ENCODE measurements at regions not wholly inside any gene's neighbourhood (a gene's known extent, or its start where the extent isn't known, plus 50 kb on each side); places are given as distances from the start of the nearest gene placed in this dataset.
"Not testable (repeated sequence)": the region's sequence is repeated elsewhere in the genome, so short reads cannot be mapped to it uniquely, and the experiment has no call there.

GRCh38 chr3:89957451-89957850 is 850.0 kb downstream of the EPHA3 start:
- no peak for TF ChIP-seq CTCF (conservative IDR thresholded peaks at IDR 0.05)
- Histone ChIP-seq H3K9me3 (ENCODE audit: control insufficient read depth, low read length) (no peaks in the 10 kb centered on the region), H3K27me3 (ENCODE audit: control insufficient read depth, insufficient read depth, low read length, poor library complexity, severe bottlenecking) (no peaks in the 10 kb centered on the region), H3K4me3 (ENCODE audit: low read length) (no peak overlapping the region), H3K27ac (ENCODE audit: low read depth, low read length) (no peak overlapping the region), H3K4me1 (ENCODE audit: control insufficient read depth, insufficient read depth, low read length) (no peaks in the 10 kb centered on the region), H3K9ac (ENCODE audit: extremely low read depth, low read length, poor library complexity, severe bottlenecking) (no peak overlapping the region), H3K36me3 (ENCODE audit: control insufficient read depth, insufficient read depth, low read length) (no peaks in the 10 kb centered on the region)
- WGBS, 2 experiments (ENCODE audit: insufficient coverage in 1 of 2, insufficient read length in 1 of 2): 80 to 94% methylated on average over 2 of the region's 2 CpGs
- no peaks in the 10 kb centered on the region for H3K27me3 Mint-ChIP-seq (ENCODE audit: insufficient read depth)
- peaks cover 34% of the 10 kb centered on the region for H3K4me1 Mint-ChIP-seq
- no peak overlapping the region for H3K4me3 Mint-ChIP-seq
- DNase-seq: no peak
- peaks cover 18% of the 10 kb centered on the region for H3K9me3 Mint-ChIP-seq
- H3K36me3 Mint-ChIP-seq (ENCODE audit: low read depth): peaks cover 4% of the 10 kb centered on the region
- no peak overlapping the region for H3K27ac Mint-ChIP-seq

- H3K27ac ChIP-seq (ENCODE audit: low read depth, low read length); H3K27ac Mint-ChIP-seq; H3K9me3 ChIP-seq (ENCODE audit: control insufficient read depth, low read length); H3K4me3 ChIP-seq (ENCODE audit: low read length); DNase-seq; H3K27me3 Mint-ChIP-seq (ENCODE audit: insufficient read depth); H3K36me3 Mint-ChIP-seq (ENCODE audit: low read depth); H3K4me1 ChIP-seq (ENCODE audit: control insufficient read depth, insufficient read depth, low read length); H3K27me3 ChIP-seq (ENCODE audit: control insufficient read depth, insufficient read depth, low read length, poor library complexity, severe bottlenecking); H3K4me3 Mint-ChIP-seq; H3K36me3 ChIP-seq (ENCODE audit: control insufficient read depth, insufficient read depth, low read length); H3K9ac ChIP-seq (ENCODE audit: extremely low read depth, low read length, poor library complexity, severe bottlenecking): not testable (repeated sequence)
- peaks cover 20% of the 10 kb centered on the region for H3K9me3 Mint-ChIP-seq
- peak; percentile 55 for TF ChIP-seq CTCF (conservative IDR thresholded peaks at IDR 0.05)
- H3K4me1 Mint-ChIP-seq: peaks cover 34% of the 10 kb centered on the region
- 20 to 65% methylated on average over 2 to 9 of the region's 9 CpGs for WGBS, 2 experiments (ENCODE audit: insufficient coverage in 1 of 2, insufficient read length in 1 of 2)
Observed at GRCh38 chr3:89958163-89958562, 850.7 kb downstream of the EPHA3 start.

- Histone ChIP-seq H3K27me3 (ENCODE audit: control insufficient read depth, insufficient read depth, low read length, poor library complexity, severe bottlenecking) (no peaks in the 10 kb centered on the region), H3K36me3 (ENCODE audit: control insufficient read depth, insufficient read depth, low read length) (no peaks in the 10 kb centered on the region), H3K27ac (ENCODE audit: low read depth, low read length) (no peak overlapping the region), H3K4me3 (ENCODE audit: low read length) (no peak overlapping the region), H3K9me3 (ENCODE audit: control insufficient read depth, low read length) (peaks cover 11% of the 10 kb centered on the region), H3K9ac (ENCODE audit: extremely low read depth, low read length, poor library complexity, severe bottlenecking) (no peak overlapping the region), H3K4me1 (ENCODE audit: control insufficient read depth, insufficient read depth, low read length) (no peaks in the 10 kb centered on the region)
- no peak for DNase-seq
- H3K4me3 Mint-ChIP-seq: no peak overlapping the region
- H3K9me3 Mint-ChIP-seq: peaks cover 9% of the 10 kb centered on the region
- no peaks in the 10 kb centered on the region for H3K4me1 Mint-ChIP-seq
- TF ChIP-seq CTCF (conservative IDR thresholded peaks at IDR 0.05): no peak
- no peak overlapping the region for H3K27ac Mint-ChIP-seq
- no peaks in the 10 kb centered on the region for H3K36me3 Mint-ChIP-seq (ENCODE audit: low read depth)
- no peaks in the 10 kb centered on the region for H3K27me3 Mint-ChIP-seq (ENCODE audit: insufficient read depth)
Observed at GRCh38 chr3:89964347-89964746, 856.9 kb downstream of the EPHA3 start.
